ENCODE measurements at regions not wholly inside any gene's neighbourhood (a gene's known extent, or its start where the extent isn't known, plus 50 kb on each side); places are given as distances from the start of the nearest gene placed in this dataset.

DNA sequence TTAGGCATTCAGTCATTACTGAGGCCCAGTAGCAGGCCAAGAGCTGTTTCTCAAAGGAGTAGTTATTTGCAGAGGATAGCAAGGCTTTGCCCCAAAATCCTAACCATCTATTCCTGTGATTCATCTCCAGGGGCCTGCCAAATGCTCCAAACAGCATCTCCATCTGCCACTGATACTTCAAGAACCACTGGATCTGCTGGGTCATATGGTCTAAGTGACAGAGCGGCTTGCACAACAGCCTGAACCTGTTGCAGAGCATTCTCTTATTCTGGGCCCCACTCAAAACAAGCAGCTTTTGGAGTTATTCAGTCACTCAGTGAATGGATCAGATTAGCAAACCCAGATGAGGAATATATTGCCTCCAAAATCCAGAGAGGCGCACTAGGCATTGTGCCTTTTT, 68.8 kb upstream of the ALDH1A3 start:
- BruUV-seq (replicated peaks): no TSS peak
- POLR2A ChIA-PET (ENCODE audit: low non-redundant PET): no interaction called here

DNA sequence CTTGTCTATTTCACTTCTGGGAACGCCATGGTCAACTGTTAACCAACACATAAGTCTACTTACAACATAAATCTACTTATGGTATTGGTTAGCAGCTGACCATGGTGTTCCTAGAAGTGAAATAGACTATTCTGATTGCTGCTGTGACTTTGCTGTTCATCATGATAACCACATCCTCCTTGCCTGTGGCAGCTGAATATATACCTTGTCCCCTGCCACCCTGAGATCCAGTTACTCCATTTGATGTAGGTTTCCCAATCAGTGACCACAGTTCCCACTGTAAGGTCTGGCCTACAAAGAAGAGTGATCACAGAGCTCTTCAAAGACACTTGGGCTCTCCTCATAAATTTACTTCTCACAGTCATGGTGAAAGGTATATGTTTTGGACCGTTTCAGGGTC, 66.8 kb upstream of the ALDH1A3 start:
- no peaks in the 10 kb centered on the region for H3K27me3 ChIP-seq (replicated peaks; ENCODE audit: insufficient read depth, low read depth, low read length, poor library complexity)
- no peaks in the 10 kb centered on the region for H3K36me3 ChIP-seq (ENCODE audit: insufficient read depth, low read length, poor library complexity, severe bottlenecking)

More for the DNA sequence above, 68.8 kb upstream of the ALDH1A3 start:
- H3K27ac ChIP-seq (ENCODE audit: low read depth, low read length, poor library complexity, severe bottlenecking): no peak overlapping the region
- CTCF ChIA-PET: no interaction called here
- H3K36me3 ChIP-seq (ENCODE audit: insufficient read depth, low read length, poor library complexity, severe bottlenecking): no peaks in the 10 kb centered on the region
- intact Hi-C loops (cut with micrococcal nuclease; ENCODE audit: unreplicated experiment): no loop called here
- no peak for TF ChIP-seq EZH2 (IDR thresholded peaks at IDR 0.05; ENCODE audit: borderline replicate concordance, low read depth, low read length, poor library complexity, severe bottlenecking)
- TF ChIP-seq, protein P1, sequence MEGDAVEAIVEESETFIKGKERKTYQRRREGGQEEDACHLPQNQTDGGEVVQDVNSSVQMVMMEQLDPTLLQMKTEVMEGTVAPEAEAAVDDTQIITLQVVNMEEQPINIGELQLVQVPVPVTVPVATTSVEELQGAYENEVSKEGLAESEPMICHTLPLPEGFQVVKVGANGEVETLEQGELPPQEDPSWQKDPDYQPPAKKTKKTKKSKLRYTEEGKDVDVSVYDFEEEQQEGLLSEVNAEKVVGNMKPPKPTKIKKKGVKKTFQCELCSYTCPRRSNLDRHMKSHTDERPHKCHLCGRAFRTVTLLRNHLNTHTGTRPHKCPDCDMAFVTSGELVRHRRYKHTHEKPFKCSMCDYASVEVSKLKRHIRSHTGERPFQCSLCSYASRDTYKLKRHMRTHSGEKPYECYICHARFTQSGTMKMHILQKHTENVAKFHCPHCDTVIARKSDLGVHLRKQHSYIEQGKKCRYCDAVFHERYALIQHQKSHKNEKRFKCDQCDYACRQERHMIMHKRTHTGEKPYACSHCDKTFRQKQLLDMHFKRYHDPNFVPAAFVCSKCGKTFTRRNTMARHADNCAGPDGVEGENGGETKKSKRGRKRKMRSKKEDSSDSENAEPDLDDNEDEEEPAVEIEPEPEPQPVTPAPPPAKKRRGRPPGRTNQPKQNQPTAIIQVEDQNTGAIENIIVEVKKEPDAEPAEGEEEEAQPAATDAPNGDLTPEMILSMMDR (conservative IDR thresholded peaks at IDR 0.05; ENCODE audit: low read depth, low read length): no peak
- DNase-seq (ENCODE audit: low spot score): no peak
- H3K9me3 ChIP-seq (ENCODE audit: low read depth, low read length, poor library complexity, severe bottlenecking): no peaks in the 10 kb centered on the region
- H3K4me1 ChIP-seq (ENCODE audit: insufficient read depth, low read length, poor library complexity, severe bottlenecking): no peaks in the 10 kb centered on the region
- H3K4me3 ChIP-seq (ENCODE audit: low read depth, low read length, poor library complexity, severe bottlenecking): no peak overlapping the region
- no peaks in the 10 kb centered on the region for H3K27me3 ChIP-seq (replicated peaks; ENCODE audit: insufficient read depth, low read depth, low read length, poor library complexity)

DNA sequence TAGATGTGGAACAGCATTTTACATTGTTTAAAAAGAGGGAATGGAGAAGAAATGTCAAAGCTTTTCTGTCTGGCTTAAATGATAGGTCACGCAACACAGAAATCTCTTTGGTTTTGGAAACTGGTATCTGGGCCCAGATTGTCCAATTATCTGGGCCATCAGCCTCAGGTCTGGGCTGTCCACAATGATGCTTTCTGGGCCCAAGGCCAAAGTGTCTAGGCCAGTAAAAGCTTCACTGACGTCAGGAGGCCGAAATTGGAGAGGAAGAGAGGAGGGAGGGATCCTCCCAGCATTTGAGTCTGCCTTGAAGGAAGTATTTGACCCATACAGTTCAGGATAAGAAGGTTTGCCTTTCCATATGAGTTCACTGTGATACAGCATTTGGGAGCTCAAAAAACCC, 60.7 kb upstream of the ALDH1A3 start:
- H3K9me3 ChIP-seq (ENCODE audit: low read depth, low read length, poor library complexity, severe bottlenecking): no peaks in the 10 kb centered on the region
- H3K36me3 ChIP-seq (ENCODE audit: insufficient read depth, low read length, poor library complexity, severe bottlenecking): no peaks in the 10 kb centered on the region
- H3K27ac ChIP-seq (ENCODE audit: low read depth, low read length, poor library complexity, severe bottlenecking): no peak overlapping the region
- H3K4me3 ChIP-seq (ENCODE audit: low read depth, low read length, poor library complexity, severe bottlenecking): no peak overlapping the region
- peaks cover 10% of the 10 kb centered on the region for H3K27me3 ChIP-seq (replicated peaks; ENCODE audit: insufficient read depth, low read depth, low read length, poor library complexity)
- intact Hi-C loops (cut with micrococcal nuclease; ENCODE audit: unreplicated experiment): no loop called here
- TF ChIP-seq, protein P1 (conservative IDR thresholded peaks at IDR 0.05; ENCODE audit: low read depth, low read length): no peak
- TF ChIP-seq EZH2 (IDR thresholded peaks at IDR 0.05; ENCODE audit: borderline replicate concordance, low read depth, low read length, poor library complexity, severe bottlenecking): no peak
- ChIA-PET POLR2A (ENCODE audit: low non-redundant PET) (no interaction called here), CTCF (no interaction called here)
- no peaks in the 10 kb centered on the region for H3K4me1 ChIP-seq (ENCODE audit: insufficient read depth, low read length, poor library complexity, severe bottlenecking)
- no TSS peak for BruUV-seq (replicated peaks)
- no peak for DNase-seq (ENCODE audit: low spot score)

More for the DNA sequence above, 66.8 kb upstream of the ALDH1A3 start:
- intact Hi-C loops (cut with micrococcal nuclease; ENCODE audit: unreplicated experiment): no loop called here
- ChIA-PET POLR2A (ENCODE audit: low non-redundant PET) (no interaction called here), CTCF (no interaction called here)
- Histone ChIP-seq H3K4me1 (ENCODE audit: insufficient read depth, low read length, poor library complexity, severe bottlenecking) (no peaks in the 10 kb centered on the region), H3K27ac (ENCODE audit: low read depth, low read length, poor library complexity, severe bottlenecking) (no peak overlapping the region), H3K9me3 (ENCODE audit: low read depth, low read length, poor library complexity, severe bottlenecking) (no peaks in the 10 kb centered on the region), H3K4me3 (ENCODE audit: low read depth, low read length, poor library complexity, severe bottlenecking) (no peak overlapping the region)
- no peak for DNase-seq (ENCODE audit: low spot score)
- no peak for TF ChIP-seq EZH2 (IDR thresholded peaks at IDR 0.05; ENCODE audit: borderline replicate concordance, low read depth, low read length, poor library complexity, severe bottlenecking)
- TF ChIP-seq, protein P1 (conservative IDR thresholded peaks at IDR 0.05; ENCODE audit: low read depth, low read length): no peak
- BruUV-seq (replicated peaks): no TSS peak
